Activated CD8-positive, alpha-beta T cell treated with anti-CD3 and anti-CD28 coated beads for 36 hours (primary cell): ENCODE measurements at regions not wholly inside any gene's neighbourhood (a gene's known extent, or its start where the extent isn't known, plus 50 kb on each side); places are given as distances from the start of the nearest gene placed in this dataset.

Experiments used
- ATAC-seq: fragments of 200-7000 bp; cut with Tn5 transposase; one replicate; pipeline ENCODE4 v1.10.0; 2021; ENCODE audit warnings: mild to moderate bottlenecking, moderate library complexity
- CTCF ChIA-PET: fragments of 350-600 bp; sonication (Branson Sonifier 250); formaldehyde crosslinking; loops from one replicate; lab custom pipeline; 2021; ENCODE audit warnings: antibody characterized with exemption; lab: Charles Lee
- POLR2A ChIA-PET: fragments of 350-600 bp; sonication (Branson Sonifier 250); formaldehyde crosslinking; loops from one replicate; lab custom pipeline; 2021; ENCODE audit warnings: antibody characterized with exemption; lab: Charles Lee
- DNase-seq: peaks from one replicate; pipeline ENCODE4 v3.0.0-alpha.2; 2020
- H3K27ac Mint-ChIP-seq: one replicate; pipeline ENCODE4 v1.8.0; 2021; ENCODE audit warnings: mild to moderate bottlenecking, mixed read lengths
- H3K27me3 Mint-ChIP-seq: one replicate; pipeline ENCODE4 v1.8.0; 2021; ENCODE audit warnings: mixed read lengths
- H3K36me3 Mint-ChIP-seq: one replicate; pipeline ENCODE4 v1.8.0; 2021; ENCODE audit warnings: low read depth, mixed read lengths
- H3K4me1 Mint-ChIP-seq: one replicate; pipeline ENCODE4 v1.8.0; 2021; ENCODE audit warnings: low read depth, mixed read lengths
- H3K4me3 Mint-ChIP-seq: one replicate; pipeline ENCODE4 v1.8.0; 2021; ENCODE audit warnings: mild to moderate bottlenecking, moderate library complexity, mixed read lengths
- H3K9me3 Mint-ChIP-seq: one replicate; pipeline ENCODE4 v1.8.0; 2021; ENCODE audit warnings: mixed read lengths
- intact Hi-C: fragments of 100-400 bp; cut with micrococcal nuclease; formaldehyde crosslinking; loops from one replicate; pipeline ENCODE4 v1.10.0; 2022
- TF ChIP-seq, protein P1 (sequence below): fragments of 200-600 bp; IDR thresholded peaks from one replicate; pipeline ENCODE4 v1.8.0; 2022; ENCODE audit warnings: antibody characterized with exemption, mild to moderate bottlenecking

DNA sequence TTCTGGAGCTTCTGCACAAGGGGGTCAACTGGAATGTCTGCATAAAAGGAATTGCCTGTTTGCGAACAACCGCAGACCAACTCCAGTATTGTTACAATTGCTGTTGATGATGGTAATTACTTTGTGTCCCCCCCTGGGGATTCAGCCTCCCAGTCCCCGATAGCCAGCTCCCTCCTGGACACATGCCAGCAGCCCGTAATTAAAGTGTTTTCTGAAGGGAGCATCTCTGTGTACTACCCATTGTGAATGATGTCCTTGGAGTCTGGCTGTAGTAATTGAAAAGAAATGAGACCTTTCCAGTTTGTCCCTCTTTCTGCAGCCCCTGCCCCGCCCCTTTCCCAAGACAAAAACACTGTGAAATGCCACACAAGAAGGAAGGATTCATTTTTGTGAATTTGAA lies 377.1 kb upstream of the LCORL start:
- Mint-ChIP-seq H3K27me3 (peaks cover 1% of the 10 kb centered on the region), H3K4me3 (no peak overlapping the region), H3K9me3 (no peaks in the 10 kb centered on the region), H3K36me3 (no peaks in the 10 kb centered on the region), H3K4me1 (no peaks in the 10 kb centered on the region), H3K27ac (no peak overlapping the region)
- intact Hi-C loops: no loop called here
- TF ChIP-seq, protein P1, sequence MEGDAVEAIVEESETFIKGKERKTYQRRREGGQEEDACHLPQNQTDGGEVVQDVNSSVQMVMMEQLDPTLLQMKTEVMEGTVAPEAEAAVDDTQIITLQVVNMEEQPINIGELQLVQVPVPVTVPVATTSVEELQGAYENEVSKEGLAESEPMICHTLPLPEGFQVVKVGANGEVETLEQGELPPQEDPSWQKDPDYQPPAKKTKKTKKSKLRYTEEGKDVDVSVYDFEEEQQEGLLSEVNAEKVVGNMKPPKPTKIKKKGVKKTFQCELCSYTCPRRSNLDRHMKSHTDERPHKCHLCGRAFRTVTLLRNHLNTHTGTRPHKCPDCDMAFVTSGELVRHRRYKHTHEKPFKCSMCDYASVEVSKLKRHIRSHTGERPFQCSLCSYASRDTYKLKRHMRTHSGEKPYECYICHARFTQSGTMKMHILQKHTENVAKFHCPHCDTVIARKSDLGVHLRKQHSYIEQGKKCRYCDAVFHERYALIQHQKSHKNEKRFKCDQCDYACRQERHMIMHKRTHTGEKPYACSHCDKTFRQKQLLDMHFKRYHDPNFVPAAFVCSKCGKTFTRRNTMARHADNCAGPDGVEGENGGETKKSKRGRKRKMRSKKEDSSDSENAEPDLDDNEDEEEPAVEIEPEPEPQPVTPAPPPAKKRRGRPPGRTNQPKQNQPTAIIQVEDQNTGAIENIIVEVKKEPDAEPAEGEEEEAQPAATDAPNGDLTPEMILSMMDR: no peak
- DNase-seq (no peak), ATAC-seq (no peak)
- POLR2A ChIA-PET: no interaction called here
- CTCF ChIA-PET: no interaction called here

DNA sequence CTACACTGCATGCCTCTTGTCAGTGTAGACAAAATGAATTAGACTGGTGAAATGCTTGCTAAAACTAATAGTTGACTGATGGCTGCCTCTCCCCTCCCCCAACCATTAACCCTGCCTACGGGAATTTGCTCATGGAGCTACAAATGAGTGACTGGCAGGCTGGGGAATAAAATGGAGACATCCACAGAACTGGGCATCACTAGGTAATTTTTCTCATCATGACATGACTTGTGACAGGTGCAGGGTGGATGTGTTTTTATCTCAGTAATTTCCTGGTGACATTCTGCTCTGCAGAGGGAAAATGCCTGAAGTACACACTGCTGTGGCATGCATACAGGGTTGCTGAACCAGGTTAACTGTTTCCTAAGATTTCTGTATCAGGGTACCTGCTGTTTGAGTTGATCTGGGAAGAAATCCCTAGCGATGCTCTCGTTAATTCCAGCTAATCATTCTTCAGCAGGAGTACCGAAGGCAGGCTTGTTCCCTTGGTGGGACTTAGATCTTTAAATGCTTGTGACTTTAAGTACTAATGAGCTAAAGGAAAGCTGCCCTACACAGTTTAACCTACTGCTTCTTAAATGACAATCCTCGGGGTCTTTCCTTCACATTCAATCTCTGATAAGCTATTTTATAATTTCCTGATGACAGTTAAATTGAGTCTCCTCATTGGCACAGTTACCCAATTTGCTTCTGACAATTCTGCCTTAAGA lies 376.3 kb upstream of the LCORL start:
- H3K4me3 Mint-ChIP-seq: no peak overlapping the region
- DNase-seq (no peak), ATAC-seq (no peak)
- no peaks in the 10 kb centered on the region for H3K36me3 Mint-ChIP-seq
- H3K27me3 Mint-ChIP-seq: peaks cover 1% of the 10 kb centered on the region
- ChIA-PET CTCF (no interaction called here), POLR2A (no interaction called here)
- TF ChIP-seq, protein P1: no peak
- intact Hi-C loops: no loop called here
- H3K27ac Mint-ChIP-seq: no peak overlapping the region
- no peaks in the 10 kb centered on the region for H3K9me3 Mint-ChIP-seq
- no peaks in the 10 kb centered on the region for H3K4me1 Mint-ChIP-seq

GRCh38 chr4:18394656-18395055 lies 373.1 kb upstream of the LCORL start:
- ChIA-PET CTCF (no interaction called here), POLR2A (no interaction called here)
- ATAC-seq: no peak

GRCh38 chr4:18391354-18391728 lies 369.8 kb upstream of the LCORL start:
- DNase-seq: no peak
- Mint-ChIP-seq H3K27me3 (peaks cover under 1% of the 10 kb centered on the region), H3K4me1 (no peaks in the 10 kb centered on the region), H3K4me3 (no peak overlapping the region), H3K9me3 (no peaks in the 10 kb centered on the region), H3K27ac (no peak overlapping the region), H3K36me3 (no peaks in the 10 kb centered on the region)
- ChIA-PET CTCF (no interaction called here), POLR2A (no interaction called here)
- no peak for ATAC-seq
- TF ChIP-seq, protein P1: no peak
- intact Hi-C loops: no loop called here

More at GRCh38 chr4:18394656-18395055, 373.1 kb upstream of the LCORL start:
- no peaks in the 10 kb centered on the region for H3K9me3 Mint-ChIP-seq
- DNase-seq: no peak
- no peak overlapping the region for H3K4me3 Mint-ChIP-seq
- TF ChIP-seq, protein P1: no peak
- H3K27me3 Mint-ChIP-seq: no peaks in the 10 kb centered on the region
- intact Hi-C loops: no loop called here
- H3K4me1 Mint-ChIP-seq: no peaks in the 10 kb centered on the region
- no peak overlapping the region for H3K27ac Mint-ChIP-seq
- H3K36me3 Mint-ChIP-seq: no peaks in the 10 kb centered on the region

DNA sequence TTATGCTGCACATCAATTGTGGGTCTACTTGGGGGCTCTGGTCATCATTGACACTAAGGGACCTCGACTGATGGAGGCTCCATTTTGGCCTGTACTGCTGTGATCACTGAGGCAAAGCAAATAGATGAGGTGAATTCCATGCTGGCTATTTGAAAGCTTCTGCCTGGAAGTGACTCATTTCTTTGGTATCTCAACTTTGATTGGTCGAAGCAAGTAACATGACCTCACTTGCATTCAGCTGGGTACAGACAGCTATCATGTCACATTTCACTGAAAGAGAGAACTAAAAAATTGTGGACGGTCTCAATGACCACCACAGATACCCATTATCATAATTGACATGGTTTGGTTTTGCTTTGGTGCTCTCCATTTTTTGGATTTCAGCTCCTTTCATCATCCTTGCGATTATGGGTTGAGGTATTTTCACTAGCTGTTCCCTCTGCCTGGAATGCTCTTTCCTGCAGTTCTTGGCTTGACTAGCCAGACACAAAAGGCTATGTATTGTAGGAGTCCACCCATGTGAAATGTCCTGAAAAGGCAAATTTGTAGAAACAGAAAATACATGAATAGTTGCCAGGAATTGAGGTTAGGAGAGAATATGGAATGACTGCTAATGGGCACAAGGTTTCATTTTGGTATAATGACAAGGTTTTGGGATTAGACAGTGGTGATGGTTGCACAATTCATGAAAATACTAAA lies 369.2 kb upstream of the LCORL start:
- ChIA-PET POLR2A (no interaction called here), CTCF (no interaction called here)
- no peak for DNase-seq
- H3K9me3 Mint-ChIP-seq: no peaks in the 10 kb centered on the region
- TF ChIP-seq, protein P1: no peak
- peaks cover 1% of the 10 kb centered on the region for H3K27me3 Mint-ChIP-seq
- no peaks in the 10 kb centered on the region for H3K4me1 Mint-ChIP-seq
- H3K4me3 Mint-ChIP-seq: no peak overlapping the region
- intact Hi-C loops: no loop called here
- no peak for ATAC-seq
- H3K27ac Mint-ChIP-seq: no peak overlapping the region
- H3K36me3 Mint-ChIP-seq: no peaks in the 10 kb centered on the region
